ENCODE measurements at regions not wholly inside any gene's neighbourhood (a gene's known extent, or its start where the extent isn't known, plus 50 kb on each side); places are given as distances from the start of the nearest gene placed in this dataset.

- FAIRE-seq: no peak
- H3K27me3 ChIP-seq (ENCODE audit: control insufficient read depth in 3 of 3, insufficient read depth in 3 of 3, low read length in 3 of 3): no peaks in the 10 kb centered on the region
- no peaks in the 10 kb centered on the region for H3K4me1 ChIP-seq (ENCODE audit: control insufficient read depth in 3 of 3, insufficient read depth in 2 of 3, low read depth in 1 of 3, low read length in 2 of 3)
- no peak overlapping the region for H3K27ac ChIP-seq (ENCODE audit: low read depth in 1 of 3, low read length in 2 of 3)
- 70 to 79% (median 78%) methylated on average over 2 of the region's 2 CpGs for WGBS, 3 donors
- H3K9me3 ChIP-seq (ENCODE audit: control insufficient read depth in 2 of 2, insufficient read depth in 1 of 2, low read depth in 1 of 2, low read length in 1 of 2): no peaks in the 10 kb centered on the region
- H3K36me3 ChIP-seq (ENCODE audit: control insufficient read depth in 3 of 3, insufficient read depth in 2 of 3, low read depth in 1 of 3, low read length in 3 of 3): no peaks in the 10 kb centered on the region
- DNase-seq: no peak
- H3K4me3 ChIP-seq (ENCODE audit: low read depth in 1 of 3, low read length in 3 of 3): no peak overlapping the region
These were observed 141.2 kb upstream of the NTM start for GRCh38 chr11:131229221-131229620.

GRCh38 chr11:131231317-131231940, 139.0 kb upstream of the NTM start:
- H3K4me1 ChIP-seq (ENCODE audit: control insufficient read depth in 3 of 3, insufficient read depth in 2 of 3, low read depth in 1 of 3, low read length in 2 of 3): no peaks in the 10 kb centered on the region
- no peak overlapping the region for H3K27ac ChIP-seq (ENCODE audit: low read depth in 1 of 3, low read length in 2 of 3)
- DNase-seq: no peak
- no peak for FAIRE-seq
- no peaks in the 10 kb centered on the region for H3K9me3 ChIP-seq (ENCODE audit: control insufficient read depth in 2 of 2, insufficient read depth in 1 of 2, low read depth in 1 of 2, low read length in 1 of 2)
- H3K4me3 ChIP-seq (ENCODE audit: low read depth in 1 of 3, low read length in 3 of 3): no peak overlapping the region
- H3K36me3 ChIP-seq (ENCODE audit: control insufficient read depth in 3 of 3, insufficient read depth in 2 of 3, low read depth in 1 of 3, low read length in 3 of 3): no peaks in the 10 kb centered on the region
- no peaks in the 10 kb centered on the region for H3K27me3 ChIP-seq (ENCODE audit: control insufficient read depth in 3 of 3, insufficient read depth in 3 of 3, low read length in 3 of 3)
- WGBS, 3 donors: 58 to 63% (median 61%) methylated on average over 6 of the region's 6 CpGs

- Histone ChIP-seq H3K36me3 (ENCODE audit: control insufficient read depth in 3 of 3, insufficient read depth in 2 of 3, low read depth in 1 of 3, low read length in 3 of 3) (no peaks in the 10 kb centered on the region), H3K4me3 (ENCODE audit: low read depth in 1 of 3, low read length in 3 of 3) (no peak overlapping the region), H3K27me3 (ENCODE audit: control insufficient read depth in 3 of 3, insufficient read depth in 3 of 3, low read length in 3 of 3) (no peaks in the 10 kb centered on the region), H3K9me3 (ENCODE audit: control insufficient read depth in 2 of 2, insufficient read depth in 1 of 2, low read depth in 1 of 2, low read length in 1 of 2) (no peaks in the 10 kb centered on the region), H3K4me1 (ENCODE audit: control insufficient read depth in 3 of 3, insufficient read depth in 2 of 3, low read depth in 1 of 3, low read length in 2 of 3) (no peaks in the 10 kb centered on the region), H3K27ac (ENCODE audit: low read depth in 1 of 3, low read length in 2 of 3) (no peak overlapping the region)
- 67 to 79% (median 72%) methylated on average over 4 of the region's 4 CpGs for WGBS, 3 donors
- FAIRE-seq (no peak), DNase-seq (no peak)
These were observed 138.2 kb upstream of the NTM start for GRCh38 chr11:131232261-131232660.

- WGBS, 3 donors: 81 to 84% (median 84%) methylated on average over 15 of the region's 15 CpGs
- H3K27ac ChIP-seq (ENCODE audit: low read depth in 1 of 3, low read length in 2 of 3): no peak overlapping the region
- H3K27me3 ChIP-seq (ENCODE audit: control insufficient read depth in 3 of 3, insufficient read depth in 3 of 3, low read length in 3 of 3): no peaks in the 10 kb centered on the region
- H3K4me1 ChIP-seq (ENCODE audit: control insufficient read depth in 3 of 3, insufficient read depth in 2 of 3, low read depth in 1 of 3, low read length in 2 of 3): no peaks in the 10 kb centered on the region
- no peaks in the 10 kb centered on the region for H3K9me3 ChIP-seq (ENCODE audit: control insufficient read depth in 2 of 2, insufficient read depth in 1 of 2, low read depth in 1 of 2, low read length in 1 of 2)
- H3K36me3 ChIP-seq (ENCODE audit: control insufficient read depth in 3 of 3, insufficient read depth in 2 of 3, low read depth in 1 of 3, low read length in 3 of 3): no peaks in the 10 kb centered on the region
- no peak for FAIRE-seq
- no peak for DNase-seq
- no peak overlapping the region for H3K4me3 ChIP-seq (ENCODE audit: low read depth in 1 of 3, low read length in 3 of 3)
These were observed 136.2 kb upstream of the NTM start for GRCh38 chr11:131234221-131234620.

GRCh38 chr11:131235328-131236298, 134.8 kb upstream of the NTM start:
- 65 to 75% (median 70%) methylated on average over 20 of the region's 20 CpGs for WGBS, 3 donors
- no peak overlapping the region for H3K4me3 ChIP-seq (ENCODE audit: low read depth in 1 of 3, low read length in 3 of 3)
- no peaks in the 10 kb centered on the region for H3K9me3 ChIP-seq (ENCODE audit: control insufficient read depth in 2 of 2, insufficient read depth in 1 of 2, low read depth in 1 of 2, low read length in 1 of 2)
- H3K4me1 ChIP-seq (ENCODE audit: control insufficient read depth in 3 of 3, insufficient read depth in 2 of 3, low read depth in 1 of 3, low read length in 2 of 3): no peaks in the 10 kb centered on the region
- no peak for DNase-seq
- no peak for FAIRE-seq
- no peak overlapping the region for H3K27ac ChIP-seq (ENCODE audit: low read depth in 1 of 3, low read length in 2 of 3)
- H3K36me3 ChIP-seq (ENCODE audit: control insufficient read depth in 3 of 3, insufficient read depth in 2 of 3, low read depth in 1 of 3, low read length in 3 of 3): no peaks in the 10 kb centered on the region
- no peaks in the 10 kb centered on the region for H3K27me3 ChIP-seq (ENCODE audit: control insufficient read depth in 3 of 3, insufficient read depth in 3 of 3, low read length in 3 of 3)

GRCh38 chr11:131240421-131240820, 130.0 kb upstream of the NTM start:
- WGBS, 3 donors: 61 to 76% (median 74%) methylated on average over 7 of the region's 7 CpGs
- Histone ChIP-seq H3K4me3 (ENCODE audit: low read depth in 1 of 3, low read length in 3 of 3) (no peak overlapping the region), H3K27me3 (ENCODE audit: control insufficient read depth in 3 of 3, insufficient read depth in 3 of 3, low read length in 3 of 3) (peaks cover 0 to 2% (median 0%) of the 10 kb centered on the region in 3 donors), H3K9me3 (ENCODE audit: control insufficient read depth in 2 of 2, insufficient read depth in 1 of 2, low read depth in 1 of 2, low read length in 1 of 2) (no peaks in the 10 kb centered on the region), H3K36me3 (ENCODE audit: control insufficient read depth in 3 of 3, insufficient read depth in 2 of 3, low read depth in 1 of 3, low read length in 3 of 3) (no peaks in the 10 kb centered on the region), H3K27ac (ENCODE audit: low read depth in 1 of 3, low read length in 2 of 3) (no peak overlapping the region), H3K4me1 (ENCODE audit: control insufficient read depth in 3 of 3, insufficient read depth in 2 of 3, low read depth in 1 of 3, low read length in 2 of 3) (no peaks in the 10 kb centered on the region)
- no peak for DNase-seq
- no peak for FAIRE-seq

GRCh38 chr11:131242476-131243000, 127.9 kb upstream of the NTM start:
- Histone ChIP-seq H3K27ac (ENCODE audit: low read depth in 1 of 3, low read length in 2 of 3) (no peak overlapping the region), H3K9me3 (ENCODE audit: control insufficient read depth in 2 of 2, insufficient read depth in 1 of 2, low read depth in 1 of 2, low read length in 1 of 2) (no peaks in the 10 kb centered on the region), H3K4me1 (ENCODE audit: control insufficient read depth in 3 of 3, insufficient read depth in 2 of 3, low read depth in 1 of 3, low read length in 2 of 3) (no peaks in the 10 kb centered on the region), H3K27me3 (ENCODE audit: control insufficient read depth in 3 of 3, insufficient read depth in 3 of 3, low read length in 3 of 3) (peaks cover 0 to 10% (median 5%) of the 10 kb centered on the region in 3 donors), H3K36me3 (ENCODE audit: control insufficient read depth in 3 of 3, insufficient read depth in 2 of 3, low read depth in 1 of 3, low read length in 3 of 3) (no peaks in the 10 kb centered on the region), H3K4me3 (ENCODE audit: low read depth in 1 of 3, low read length in 3 of 3) (no peak overlapping the region)
- no peak for FAIRE-seq
- 84 to 95% (median 92%) methylated on average over 1 of the region's 1 CpG for WGBS, 3 donors
- no peak for DNase-seq

GRCh38 chr11:131246156-131246555, 124.3 kb upstream of the NTM start:
- H3K4me3 ChIP-seq (ENCODE audit: low read depth in 1 of 3, low read length in 3 of 3): no peak overlapping the region
- no peaks in the 10 kb centered on the region for H3K9me3 ChIP-seq (ENCODE audit: control insufficient read depth in 2 of 2, insufficient read depth in 1 of 2, low read depth in 1 of 2, low read length in 1 of 2)
- DNase-seq (no peak), FAIRE-seq (no peak)
- WGBS, 3 donors: 11 to 16% (median 13%) methylated on average over 3 of the region's 3 CpGs
- no peaks in the 10 kb centered on the region for H3K4me1 ChIP-seq (ENCODE audit: control insufficient read depth in 3 of 3, insufficient read depth in 2 of 3, low read depth in 1 of 3, low read length in 2 of 3)
- H3K27ac ChIP-seq (ENCODE audit: low read depth in 1 of 3, low read length in 2 of 3): no peak overlapping the region
- no peaks in the 10 kb centered on the region for H3K36me3 ChIP-seq (ENCODE audit: control insufficient read depth in 3 of 3, insufficient read depth in 2 of 3, low read depth in 1 of 3, low read length in 3 of 3)
- H3K27me3 ChIP-seq (ENCODE audit: control insufficient read depth in 3 of 3, insufficient read depth in 3 of 3, low read length in 3 of 3): peaks cover 0 to 10% (median 5%) of the 10 kb centered on the region in 3 donors
